ENCODE measurements at regions not wholly inside any gene's neighbourhood (a gene's known extent, or its start where the extent isn't known, plus 50 kb on each side); places are given as distances from the start of the nearest gene placed in this dataset.

GRCh38 chr10:6956562-6956961 is 376.5 kb upstream of the PRKCQ start:
- Mint-ChIP-seq H3K27ac (no peak overlapping the region), H3K36me3 (ENCODE audit: low read depth) (no peaks in the 10 kb centered on the region), H3K27me3 (ENCODE audit: low read depth, poor library complexity) (peaks cover 10% of the 10 kb centered on the region), H3K4me3 (no peak overlapping the region), H3K9me3 (no peaks in the 10 kb centered on the region), H3K4me1 (peaks cover 6% of the 10 kb centered on the region)
- no peak for DNase-seq
- TF ChIP-seq CTCF (IDR thresholded peaks at IDR 0.05): no peak

- peaks cover 1% of the 10 kb centered on the region for H3K9me3 Mint-ChIP-seq
- peaks cover 13% of the 10 kb centered on the region for H3K27me3 Mint-ChIP-seq (ENCODE audit: low read depth, poor library complexity)
- H3K4me1 Mint-ChIP-seq: no peaks in the 10 kb centered on the region
- no peaks in the 10 kb centered on the region for H3K36me3 Mint-ChIP-seq (ENCODE audit: low read depth)
- no peak for TF ChIP-seq CTCF (IDR thresholded peaks at IDR 0.05)
- DNase-seq: no peak
- no peak overlapping the region for H3K4me3 Mint-ChIP-seq
- H3K27ac Mint-ChIP-seq: no peak overlapping the region
Measured at GRCh38 chr10:6953271-6953801, 373.3 kb upstream of the PRKCQ start.

- no peak for TF ChIP-seq CTCF (IDR thresholded peaks at IDR 0.05)
- Mint-ChIP-seq H3K9me3 (peaks cover 14% of the 10 kb centered on the region), H3K27me3 (ENCODE audit: low read depth, poor library complexity) (peaks cover 9% of the 10 kb centered on the region), H3K4me3 (no peak overlapping the region), H3K4me1 (no peaks in the 10 kb centered on the region), H3K36me3 (ENCODE audit: low read depth) (no peaks in the 10 kb centered on the region), H3K27ac (no peak overlapping the region)
- DNase-seq: no peak
Measured at GRCh38 chr10:6951732-6952131, 371.7 kb upstream of the PRKCQ start.

- no peak for DNase-seq
- TF ChIP-seq CTCF (IDR thresholded peaks at IDR 0.05): no peak
- Mint-ChIP-seq H3K27me3 (ENCODE audit: low read depth, poor library complexity) (peaks cover 8% of the 10 kb centered on the region), H3K27ac (no peak overlapping the region), H3K4me3 (no peak overlapping the region), H3K4me1 (no peaks in the 10 kb centered on the region), H3K36me3 (ENCODE audit: low read depth) (no peaks in the 10 kb centered on the region), H3K9me3 (peaks cover 20% of the 10 kb centered on the region)
Measured at GRCh38 chr10:6950133-6950532, 370.1 kb upstream of the PRKCQ start.

GRCh38 chr10:6944436-6944835 is 364.4 kb upstream of the PRKCQ start:
- H3K4me1 Mint-ChIP-seq: no peaks in the 10 kb centered on the region
- no peak for TF ChIP-seq CTCF (IDR thresholded peaks at IDR 0.05)
- no peak overlapping the region for H3K27ac Mint-ChIP-seq
- no peak for DNase-seq
- H3K9me3 Mint-ChIP-seq: peaks cover 20% of the 10 kb centered on the region
- no peak overlapping the region for H3K4me3 Mint-ChIP-seq
- peaks cover 7% of the 10 kb centered on the region for H3K27me3 Mint-ChIP-seq (ENCODE audit: low read depth, poor library complexity)
- no peaks in the 10 kb centered on the region for H3K36me3 Mint-ChIP-seq (ENCODE audit: low read depth)

- no peak for TF ChIP-seq CTCF (IDR thresholded peaks at IDR 0.05)
- H3K9me3 Mint-ChIP-seq: peaks cover 16% of the 10 kb centered on the region
- no peak for DNase-seq
- H3K4me3 Mint-ChIP-seq: no peak overlapping the region
- no peaks in the 10 kb centered on the region for H3K4me1 Mint-ChIP-seq
- H3K36me3 Mint-ChIP-seq (ENCODE audit: low read depth): no peaks in the 10 kb centered on the region
- H3K27ac Mint-ChIP-seq: no peak overlapping the region
- H3K27me3 Mint-ChIP-seq (ENCODE audit: low read depth, poor library complexity): peaks cover 7% of the 10 kb centered on the region
Measured at GRCh38 chr10:6938384-6938783, 358.3 kb upstream of the PRKCQ start.

Data from nephron progenitor cell (in vitro differentiated cells).